Activated CD8-positive, alpha-beta T cell treated with anti-CD3 and anti-CD28 coated beads for 36 hours (primary cell): ENCODE measurements at regions not wholly inside any gene's neighbourhood (a gene's known extent, or its start where the extent isn't known, plus 50 kb on each side); places are given as distances from the start of the nearest gene placed in this dataset.

Experiments used
- ATAC-seq: fragments of 200-7000 bp; cut with Tn5 transposase; one replicate; pipeline ENCODE4 v1.10.0; 2021; ENCODE audit warnings: mild to moderate bottlenecking, moderate library complexity
- CTCF ChIA-PET: fragments of 350-600 bp; sonication (Branson Sonifier 250); formaldehyde crosslinking; loops from one replicate; lab custom pipeline; 2021; ENCODE audit warnings: antibody characterized with exemption; lab: Charles Lee
- POLR2A ChIA-PET: fragments of 350-600 bp; sonication (Branson Sonifier 250); formaldehyde crosslinking; loops from one replicate; lab custom pipeline; 2021; ENCODE audit warnings: antibody characterized with exemption; lab: Charles Lee
- DNase-seq: peaks from one replicate; pipeline ENCODE4 v3.0.0-alpha.2; 2020
- H3K27ac Mint-ChIP-seq: one replicate; pipeline ENCODE4 v1.8.0; 2021; ENCODE audit warnings: mild to moderate bottlenecking, mixed read lengths
- H3K27me3 Mint-ChIP-seq: one replicate; pipeline ENCODE4 v1.8.0; 2021; ENCODE audit warnings: mixed read lengths
- H3K36me3 Mint-ChIP-seq: one replicate; pipeline ENCODE4 v1.8.0; 2021; ENCODE audit warnings: low read depth, mixed read lengths
- H3K4me1 Mint-ChIP-seq: one replicate; pipeline ENCODE4 v1.8.0; 2021; ENCODE audit warnings: low read depth, mixed read lengths
- H3K4me3 Mint-ChIP-seq: one replicate; pipeline ENCODE4 v1.8.0; 2021; ENCODE audit warnings: mild to moderate bottlenecking, moderate library complexity, mixed read lengths
- H3K9me3 Mint-ChIP-seq: one replicate; pipeline ENCODE4 v1.8.0; 2021; ENCODE audit warnings: mixed read lengths
- intact Hi-C: fragments of 100-400 bp; cut with micrococcal nuclease; formaldehyde crosslinking; loops from one replicate; pipeline ENCODE4 v1.10.0; 2022
- TF ChIP-seq, protein P1 (sequence below): fragments of 200-600 bp; IDR thresholded peaks from one replicate; pipeline ENCODE4 v1.8.0; 2022; ENCODE audit warnings: antibody characterized with exemption, mild to moderate bottlenecking

DNA sequence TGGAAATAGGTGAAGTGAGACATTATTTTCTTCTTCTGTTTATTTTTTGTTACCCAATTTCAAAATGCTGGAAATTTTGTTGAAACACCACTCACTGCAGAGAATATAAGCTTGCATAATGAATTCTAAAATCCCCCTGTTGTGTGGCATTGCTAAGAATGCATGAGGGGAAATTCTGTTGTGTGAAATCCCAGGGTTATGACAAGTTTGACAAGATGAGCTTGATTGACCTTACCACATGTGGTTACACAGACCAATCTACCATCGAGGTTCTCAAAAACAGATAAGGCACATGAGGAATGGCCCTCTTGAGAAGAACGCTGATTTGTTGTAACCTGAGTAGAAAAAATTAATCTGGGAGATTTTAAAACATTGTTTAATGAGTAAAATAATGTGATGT, 261.6 kb upstream of the MMADHC start:
- peaks cover 9% of the 10 kb centered on the region for H3K9me3 Mint-ChIP-seq
- TF ChIP-seq, protein P1, sequence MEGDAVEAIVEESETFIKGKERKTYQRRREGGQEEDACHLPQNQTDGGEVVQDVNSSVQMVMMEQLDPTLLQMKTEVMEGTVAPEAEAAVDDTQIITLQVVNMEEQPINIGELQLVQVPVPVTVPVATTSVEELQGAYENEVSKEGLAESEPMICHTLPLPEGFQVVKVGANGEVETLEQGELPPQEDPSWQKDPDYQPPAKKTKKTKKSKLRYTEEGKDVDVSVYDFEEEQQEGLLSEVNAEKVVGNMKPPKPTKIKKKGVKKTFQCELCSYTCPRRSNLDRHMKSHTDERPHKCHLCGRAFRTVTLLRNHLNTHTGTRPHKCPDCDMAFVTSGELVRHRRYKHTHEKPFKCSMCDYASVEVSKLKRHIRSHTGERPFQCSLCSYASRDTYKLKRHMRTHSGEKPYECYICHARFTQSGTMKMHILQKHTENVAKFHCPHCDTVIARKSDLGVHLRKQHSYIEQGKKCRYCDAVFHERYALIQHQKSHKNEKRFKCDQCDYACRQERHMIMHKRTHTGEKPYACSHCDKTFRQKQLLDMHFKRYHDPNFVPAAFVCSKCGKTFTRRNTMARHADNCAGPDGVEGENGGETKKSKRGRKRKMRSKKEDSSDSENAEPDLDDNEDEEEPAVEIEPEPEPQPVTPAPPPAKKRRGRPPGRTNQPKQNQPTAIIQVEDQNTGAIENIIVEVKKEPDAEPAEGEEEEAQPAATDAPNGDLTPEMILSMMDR = no peak
- DNase-seq (no peak), ATAC-seq (no peak)
- H3K27me3 Mint-ChIP-seq = no peaks in the 10 kb centered on the region
- H3K36me3 Mint-ChIP-seq = no peaks in the 10 kb centered on the region
- H3K4me3 Mint-ChIP-seq = no peak overlapping the region
- intact Hi-C loops = no loop called here
- ChIA-PET POLR2A (no interaction called here), CTCF (no interaction called here)
- H3K4me1 Mint-ChIP-seq = no peaks in the 10 kb centered on the region
- H3K27ac Mint-ChIP-seq = no peak overlapping the region

DNA sequence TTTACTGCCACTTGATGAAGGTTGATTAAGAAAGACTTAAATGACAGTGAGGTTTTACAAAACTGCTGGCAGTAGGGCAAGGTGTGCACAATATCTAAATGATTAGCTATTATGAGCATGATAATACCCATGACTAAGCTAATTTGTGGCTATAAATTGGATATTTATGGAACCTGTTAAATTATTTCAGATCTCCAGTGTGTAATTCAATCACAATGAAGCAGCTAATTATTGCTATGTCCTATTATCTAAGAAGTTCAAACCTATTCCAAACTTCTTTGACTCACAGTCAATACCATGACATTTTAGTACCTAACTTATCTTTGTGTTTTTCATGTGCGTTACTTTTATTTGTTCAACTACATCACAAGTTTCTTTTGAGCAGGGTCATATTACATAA, 253.8 kb upstream of the MMADHC start:
- ATAC-seq = no peak
- intact Hi-C loops = no loop called here
- H3K27ac Mint-ChIP-seq = no peak overlapping the region
- H3K9me3 Mint-ChIP-seq = peaks cover 1% of the 10 kb centered on the region
- ChIA-PET CTCF (no interaction called here), POLR2A (interaction anchor here (0.6 kb wide), 1 partner anchor 135 kb away, joined by 3 read pairs; no protein-coding TSS in a partner anchor)
- no peaks in the 10 kb centered on the region for H3K27me3 Mint-ChIP-seq
- TF ChIP-seq, protein P1 = no peak
- H3K4me3 Mint-ChIP-seq = no peak overlapping the region
- no peaks in the 10 kb centered on the region for H3K4me1 Mint-ChIP-seq
- no peak for DNase-seq
- H3K36me3 Mint-ChIP-seq = no peaks in the 10 kb centered on the region

DNA sequence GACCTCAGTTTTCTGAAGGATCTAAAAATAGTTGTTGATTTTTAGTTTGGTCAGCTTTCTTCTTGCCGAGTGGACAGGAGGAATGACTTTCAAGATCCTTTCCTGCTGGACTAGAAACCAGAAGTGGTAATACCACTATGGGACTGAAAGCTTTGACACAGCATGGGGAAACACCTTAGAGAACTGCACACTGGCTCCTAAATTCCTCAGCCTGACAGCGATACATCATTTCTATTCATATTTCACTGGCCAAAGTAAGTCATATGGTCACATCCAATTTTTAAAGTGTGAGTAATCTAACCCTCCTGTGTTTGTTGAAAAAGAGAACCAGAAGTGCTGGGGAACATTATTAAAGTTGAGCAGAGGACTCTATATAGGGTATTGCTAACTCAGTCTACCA, 244.7 kb upstream of the MMADHC start:
- Mint-ChIP-seq H3K27me3 (no peaks in the 10 kb centered on the region), H3K4me3 (no peak overlapping the region), H3K36me3 (no peaks in the 10 kb centered on the region), H3K27ac (no peak overlapping the region), H3K9me3 (peaks cover 7% of the 10 kb centered on the region), H3K4me1 (no peaks in the 10 kb centered on the region)
- TF ChIP-seq, protein P1 = no peak
- ChIA-PET POLR2A (no interaction called here), CTCF (no interaction called here)
- no peak for ATAC-seq
- no peak for DNase-seq
- intact Hi-C loops = no loop called here

DNA sequence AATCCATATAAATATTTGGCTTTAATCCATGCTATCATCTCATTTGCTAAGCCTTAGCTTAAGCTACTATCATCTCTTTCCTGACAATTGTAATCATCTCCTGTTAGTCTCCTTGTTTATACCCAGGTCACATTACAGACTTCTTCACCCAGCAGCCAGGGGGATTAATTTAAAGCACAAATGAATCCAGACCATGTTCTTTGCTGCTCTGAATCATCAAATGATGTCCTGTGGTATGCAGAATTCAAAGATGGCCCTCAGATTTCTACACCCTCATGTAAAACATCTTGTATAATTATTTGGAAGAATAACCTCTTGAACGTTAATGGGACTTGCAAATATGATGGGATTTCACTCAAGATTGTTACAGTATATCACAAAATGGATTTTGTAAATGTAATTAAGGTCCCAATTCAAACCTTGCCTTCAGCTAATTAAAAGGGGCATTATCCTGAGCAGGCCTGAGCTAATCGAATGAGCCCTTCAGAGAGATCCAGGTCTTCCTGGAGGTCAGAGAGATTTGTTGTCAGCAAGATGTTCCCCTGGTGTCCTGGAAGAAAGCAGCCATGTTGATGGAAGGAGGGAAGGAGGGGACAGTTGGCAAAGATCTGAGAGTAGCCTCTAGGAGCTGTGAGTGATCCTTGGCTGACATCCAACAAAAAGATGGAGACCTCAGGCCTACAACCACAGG, 241.1 kb upstream of the MMADHC start:
- intact Hi-C loops = no loop called here
- H3K27ac Mint-ChIP-seq = no peak overlapping the region
- DNase-seq (no peak), ATAC-seq (no peak)
- H3K4me1 Mint-ChIP-seq = no peaks in the 10 kb centered on the region
- TF ChIP-seq, protein P1 = no peak
- ChIA-PET CTCF (no interaction called here), POLR2A (no interaction called here)
- H3K9me3 Mint-ChIP-seq = no peaks in the 10 kb centered on the region
- H3K27me3 Mint-ChIP-seq = no peaks in the 10 kb centered on the region
- no peaks in the 10 kb centered on the region for H3K36me3 Mint-ChIP-seq
- no peak overlapping the region for H3K4me3 Mint-ChIP-seq

DNA sequence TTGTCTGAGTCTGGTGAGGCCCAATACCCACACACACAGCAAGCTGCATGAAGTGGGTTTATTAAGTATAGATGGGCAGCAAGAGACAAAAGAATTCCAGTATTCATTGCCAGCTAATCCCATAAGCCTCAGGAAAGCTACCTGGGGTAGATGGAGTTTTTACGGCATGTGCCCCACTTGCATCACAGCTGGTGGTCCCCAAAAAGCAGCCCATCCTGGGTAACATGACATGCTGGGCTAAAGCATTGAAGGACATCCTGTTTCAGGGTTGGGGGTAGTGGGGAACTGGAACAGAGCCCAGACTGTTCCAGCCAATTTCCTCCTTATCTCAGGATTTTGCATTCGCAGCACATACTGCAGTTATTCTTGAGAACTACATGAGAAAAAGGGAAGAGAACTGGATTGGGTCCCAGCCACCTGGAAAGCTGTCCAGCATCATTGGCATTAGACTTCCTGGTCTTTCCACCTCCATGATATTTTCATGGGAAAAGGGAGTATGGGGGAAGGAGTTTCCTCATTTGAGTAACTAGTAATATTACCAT, 240.1 kb upstream of the MMADHC start:
- TF ChIP-seq, protein P1 = no peak
- CTCF ChIA-PET = no interaction called here
- ATAC-seq (no peak), DNase-seq (no peak)
- intact Hi-C loops = no loop called here
- H3K27me3 Mint-ChIP-seq = no peaks in the 10 kb centered on the region
- POLR2A ChIA-PET = no interaction called here
- H3K4me1 Mint-ChIP-seq = no peaks in the 10 kb centered on the region
- no peaks in the 10 kb centered on the region for H3K9me3 Mint-ChIP-seq
- H3K36me3 Mint-ChIP-seq = no peaks in the 10 kb centered on the region
- no peak overlapping the region for H3K4me3 Mint-ChIP-seq
- no peak overlapping the region for H3K27ac Mint-ChIP-seq
